ENCODE measurements at regions not wholly inside any gene's neighbourhood (a gene's known extent, or its start where the extent isn't known, plus 50 kb on each side); places are given as distances from the start of the nearest gene placed in this dataset.
"Not testable (repeated sequence)": the region's sequence is repeated elsewhere in the genome, so short reads cannot be mapped to it uniquely, and the experiment has no call there.

- H3K36me3 Mint-ChIP-seq (ENCODE audit: low read depth): no peaks in the 10 kb centered on the region
- H3K27ac Mint-ChIP-seq: no peak overlapping the region
- H3K4me3 Mint-ChIP-seq: no peak overlapping the region
- no peak for DNase-seq
- intact Hi-C loops (cut with micrococcal nuclease): no loop called here
- no peak for TF ChIP-seq CTCF (IDR thresholded peaks at IDR 0.05)
- POLR2A ChIA-PET: no interaction called here
- CTCF ChIA-PET: no interaction called here
- no peaks in the 10 kb centered on the region for H3K27me3 Mint-ChIP-seq
- no peaks in the 10 kb centered on the region for H3K4me1 Mint-ChIP-seq (ENCODE audit: low read depth)
- ATAC-seq: no peak
- peaks cover 3% of the 10 kb centered on the region for H3K9me3 Mint-ChIP-seq
Observed at GRCh38 chr9:29100762-29101161, 1527.5 kb upstream of the C9orf72 start.

GRCh38 chr9:29104166-29104565 lies 1530.9 kb upstream of the C9orf72 start:
- H3K9me3 Mint-ChIP-seq; POLR2A ChIA-PET; H3K4me3 Mint-ChIP-seq; H3K36me3 Mint-ChIP-seq (ENCODE audit: low read depth); ATAC-seq; H3K27me3 Mint-ChIP-seq; CTCF ChIA-PET; DNase-seq; H3K4me1 Mint-ChIP-seq (ENCODE audit: low read depth); intact Hi-C loops (cut with micrococcal nuclease); H3K27ac Mint-ChIP-seq: not testable (repeated sequence)

GRCh38 chr9:29118555-29118954 lies 1545.3 kb upstream of the C9orf72 start:
- intact Hi-C loops (cut with micrococcal nuclease): no loop called here
- Mint-ChIP-seq H3K27me3 (no peaks in the 10 kb centered on the region), H3K36me3 (ENCODE audit: low read depth) (no peaks in the 10 kb centered on the region), H3K27ac (no peak overlapping the region), H3K4me1 (ENCODE audit: low read depth) (no peaks in the 10 kb centered on the region), H3K4me3 (no peak overlapping the region), H3K9me3 (peaks cover 2% of the 10 kb centered on the region)
- POLR2A ChIA-PET: no interaction called here
- no peak for TF ChIP-seq CTCF (IDR thresholded peaks at IDR 0.05)
- DNase-seq: no peak
- ATAC-seq: no peak
- CTCF ChIA-PET: no interaction called here

GRCh38 chr9:29126783-29127182 lies 1553.5 kb upstream of the C9orf72 start:
- ChIA-PET POLR2A (no interaction called here), CTCF (no interaction called here)
- TF ChIP-seq CTCF (IDR thresholded peaks at IDR 0.05): no peak
- Mint-ChIP-seq H3K27me3 (no peaks in the 10 kb centered on the region), H3K4me3 (no peak overlapping the region), H3K27ac (no peak overlapping the region), H3K36me3 (ENCODE audit: low read depth) (no peaks in the 10 kb centered on the region), H3K4me1 (ENCODE audit: low read depth) (no peaks in the 10 kb centered on the region), H3K9me3 (peaks cover 15% of the 10 kb centered on the region)
- intact Hi-C loops (cut with micrococcal nuclease): no loop called here
- no peak for DNase-seq
- ATAC-seq: no peak

GRCh38 chr9:29129763-29130162 lies 1556.5 kb upstream of the C9orf72 start:
- DNase-seq (no peak), ATAC-seq (no peak)
- H3K27ac Mint-ChIP-seq: no peak overlapping the region
- H3K9me3 Mint-ChIP-seq: peaks cover 16% of the 10 kb centered on the region
- TF ChIP-seq CTCF (IDR thresholded peaks at IDR 0.05): no peak
- POLR2A ChIA-PET: no interaction called here
- CTCF ChIA-PET: no interaction called here
- no peaks in the 10 kb centered on the region for H3K36me3 Mint-ChIP-seq (ENCODE audit: low read depth)
- no peaks in the 10 kb centered on the region for H3K27me3 Mint-ChIP-seq
- H3K4me1 Mint-ChIP-seq (ENCODE audit: low read depth): no peaks in the 10 kb centered on the region
- intact Hi-C loops (cut with micrococcal nuclease): no loop called here
- H3K4me3 Mint-ChIP-seq: no peak overlapping the region

GRCh38 chr9:29144476-29144875 lies 1571.2 kb upstream of the C9orf72 start:
- no peaks in the 10 kb centered on the region for H3K27me3 Mint-ChIP-seq
- POLR2A ChIA-PET: no interaction called here

More at GRCh38 chr9:29144476-29144875, 1571.2 kb upstream of the C9orf72 start:
- no peak for DNase-seq
- Mint-ChIP-seq H3K27ac (no peak overlapping the region), H3K36me3 (ENCODE audit: low read depth) (no peaks in the 10 kb centered on the region), H3K4me1 (ENCODE audit: low read depth) (no peaks in the 10 kb centered on the region), H3K4me3 (no peak overlapping the region), H3K9me3 (peaks cover 12% of the 10 kb centered on the region)
- ATAC-seq: no peak
- intact Hi-C loops (cut with micrococcal nuclease): no loop called here
- CTCF ChIA-PET: no interaction called here
- TF ChIP-seq CTCF (IDR thresholded peaks at IDR 0.05): no peak
